Kidney capillary endothelial cell (primary cell): ENCODE measurements at regions not wholly inside any gene's neighbourhood (a gene's known extent, or its start where the extent isn't known, plus 50 kb on each side); places are given as distances from the start of the nearest gene placed in this dataset.

Experiments
- DNase-seq: peaks from one replicate; pipeline ENCODE4 v3.0.0-alpha.2; 2018; ENCODE audit warnings: low spot score

GRCh38 chr16:66014221-66014620 lies 352.3 kb upstream of the CDH5 start:
- DNase-seq: no peak

GRCh38 chr16:66013486-66013885 lies 353.0 kb upstream of the CDH5 start:
- no peak for DNase-seq

GRCh38 chr16:66008136-66008535 lies 358.4 kb upstream of the CDH5 start:
- no peak for DNase-seq

GRCh38 chr16:66007717-66008116 lies 358.8 kb upstream of the CDH5 start:
- no peak for DNase-seq

GRCh38 chr16:66006485-66006884 lies 360.0 kb upstream of the CDH5 start:
- DNase-seq: no peak

GRCh38 chr16:66004699-66005098 lies 361.8 kb upstream of the CDH5 start:
- no peak for DNase-seq

- DNase-seq: no peak
These were observed 363.3 kb upstream of the CDH5 start for GRCh38 chr16:66003201-66003600.

- DNase-seq: no peak
These were observed 363.9 kb upstream of the CDH5 start for GRCh38 chr16:66002601-66003000.

GRCh38 chr16:66001432-66001831 lies 365.1 kb upstream of the CDH5 start:
- DNase-seq: no peak

GRCh38 chr16:65998443-65998842 lies 368.0 kb upstream of the CDH5 start:
- DNase-seq: no peak

GRCh38 chr16:65994291-65994690 lies 372.2 kb upstream of the CDH5 start:
- no peak for DNase-seq

GRCh38 chr16:65991149-65991701 lies 375.3 kb upstream of the CDH5 start:
- DNase-seq: no peak

GRCh38 chr16:65989861-65990604 lies 376.5 kb upstream of the CDH5 start:
- DNase-seq: no peak

GRCh38 chr16:65988024-65988595 lies 378.4 kb upstream of the CDH5 start:
- no peak for DNase-seq

GRCh38 chr16:65984296-65984695 lies 382.2 kb upstream of the CDH5 start:
- DNase-seq: no peak

GRCh38 chr16:65981057-65981456 lies 385.4 kb upstream of the CDH5 start:
- DNase-seq: no peak

- DNase-seq: peak; percentile 11
These were observed 391.3 kb upstream of the CDH5 start for GRCh38 chr16:65975049-65975708.

GRCh38 chr16:65967376-65967775 lies 399.1 kb upstream of the CDH5 start:
- no peak for DNase-seq

- no peak for DNase-seq
These were observed 400.9 kb upstream of the CDH5 start for GRCh38 chr16:65965628-65966027.

- no peak for DNase-seq
These were observed 401.7 kb upstream of the CDH5 start for GRCh38 chr16:65964752-65965151.

GRCh38 chr16:65961476-65962143 lies 404.9 kb upstream of the CDH5 start:
- no peak for DNase-seq

GRCh38 chr16:65959983-65960382 lies 406.5 kb upstream of the CDH5 start:
- DNase-seq: no peak

- no peak for DNase-seq
These were observed 408.4 kb upstream of the CDH5 start for GRCh38 chr16:65958086-65958485.
